ENCODE measurements at regions not wholly inside any gene's neighbourhood (a gene's known extent, or its start where the extent isn't known, plus 50 kb on each side); places are given as distances from the start of the nearest gene placed in this dataset.

DNA sequence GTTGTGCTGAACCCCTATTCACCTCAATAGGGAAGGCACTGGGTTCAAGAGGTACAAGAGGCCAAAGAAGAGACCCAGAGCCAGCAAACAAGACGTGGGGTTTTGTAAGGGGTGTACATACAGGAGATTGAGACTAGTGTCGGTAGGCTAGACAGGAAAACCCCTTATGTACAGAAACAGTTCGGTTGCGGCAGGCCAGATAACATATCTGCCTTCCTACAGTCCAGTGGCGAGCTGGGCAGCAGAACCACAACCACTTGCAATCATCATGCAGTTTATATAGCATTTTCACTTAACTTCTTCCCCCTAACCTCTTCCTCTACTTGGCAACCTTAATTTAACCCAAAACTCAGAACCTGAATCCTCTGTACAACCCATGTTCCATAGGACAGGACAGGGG lies 422.2 kb downstream of the PDHA2 start:
- BruUV-seq (replicated peaks): no TSS peak
- Histone ChIP-seq H3K27me3 (ENCODE audit: control insufficient read depth, insufficient read depth, low read length) (no peaks in the 10 kb centered on the region), H3K27ac (ENCODE audit: low read length) (no peak overlapping the region), H3K36me3 (ENCODE audit: control insufficient read depth, insufficient read depth, low read length) (no peaks in the 10 kb centered on the region), H3K4me1 (ENCODE audit: control insufficient read depth, insufficient read depth, low read length) (no peaks in the 10 kb centered on the region), H3K4me3 (ENCODE audit: low read depth in 2 of 2, low read length in 2 of 2) (no peak overlapping the region), H3K9me3 (ENCODE audit: control insufficient read depth, insufficient read depth, low read depth, low read length) (no peaks in the 10 kb centered on the region)
- ATAC-seq: no peak
- TF ChIP-seq POLR2AphosphoS5 (IDR thresholded peaks at IDR 0.05; ENCODE audit: low read depth, low read length): no peak
- TF ChIP-seq, protein P1, sequence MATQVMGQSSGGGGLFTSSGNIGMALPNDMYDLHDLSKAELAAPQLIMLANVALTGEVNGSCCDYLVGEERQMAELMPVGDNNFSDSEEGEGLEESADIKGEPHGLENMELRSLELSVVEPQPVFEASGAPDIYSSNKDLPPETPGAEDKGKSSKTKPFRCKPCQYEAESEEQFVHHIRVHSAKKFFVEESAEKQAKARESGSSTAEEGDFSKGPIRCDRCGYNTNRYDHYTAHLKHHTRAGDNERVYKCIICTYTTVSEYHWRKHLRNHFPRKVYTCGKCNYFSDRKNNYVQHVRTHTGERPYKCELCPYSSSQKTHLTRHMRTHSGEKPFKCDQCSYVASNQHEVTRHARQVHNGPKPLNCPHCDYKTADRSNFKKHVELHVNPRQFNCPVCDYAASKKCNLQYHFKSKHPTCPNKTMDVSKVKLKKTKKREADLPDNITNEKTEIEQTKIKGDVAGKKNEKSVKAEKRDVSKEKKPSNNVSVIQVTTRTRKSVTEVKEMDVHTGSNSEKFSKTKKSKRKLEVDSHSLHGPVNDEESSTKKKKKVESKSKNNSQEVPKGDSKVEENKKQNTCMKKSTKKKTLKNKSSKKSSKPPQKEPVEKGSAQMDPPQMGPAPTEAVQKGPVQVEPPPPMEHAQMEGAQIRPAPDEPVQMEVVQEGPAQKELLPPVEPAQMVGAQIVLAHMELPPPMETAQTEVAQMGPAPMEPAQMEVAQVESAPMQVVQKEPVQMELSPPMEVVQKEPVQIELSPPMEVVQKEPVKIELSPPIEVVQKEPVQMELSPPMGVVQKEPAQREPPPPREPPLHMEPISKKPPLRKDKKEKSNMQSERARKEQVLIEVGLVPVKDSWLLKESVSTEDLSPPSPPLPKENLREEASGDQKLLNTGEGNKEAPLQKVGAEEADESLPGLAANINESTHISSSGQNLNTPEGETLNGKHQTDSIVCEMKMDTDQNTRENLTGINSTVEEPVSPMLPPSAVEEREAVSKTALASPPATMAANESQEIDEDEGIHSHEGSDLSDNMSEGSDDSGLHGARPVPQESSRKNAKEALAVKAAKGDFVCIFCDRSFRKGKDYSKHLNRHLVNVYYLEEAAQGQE (IDR thresholded peaks at IDR 0.05; ENCODE audit: insufficient read depth in 1 of 2, low read depth in 2 of 2, low read length in 1 of 2): no peak
- TF ChIP-seq SIN3A (IDR thresholded peaks at IDR 0.05; ENCODE audit: borderline replicate concordance, insufficient read depth, low read depth, low read length): no peak
- no peak for TF ChIP-seq TCF7L2 (IDR thresholded peaks at IDR 0.05; ENCODE audit: low read depth, low read length)
- TF ChIP-seq, protein P2, sequence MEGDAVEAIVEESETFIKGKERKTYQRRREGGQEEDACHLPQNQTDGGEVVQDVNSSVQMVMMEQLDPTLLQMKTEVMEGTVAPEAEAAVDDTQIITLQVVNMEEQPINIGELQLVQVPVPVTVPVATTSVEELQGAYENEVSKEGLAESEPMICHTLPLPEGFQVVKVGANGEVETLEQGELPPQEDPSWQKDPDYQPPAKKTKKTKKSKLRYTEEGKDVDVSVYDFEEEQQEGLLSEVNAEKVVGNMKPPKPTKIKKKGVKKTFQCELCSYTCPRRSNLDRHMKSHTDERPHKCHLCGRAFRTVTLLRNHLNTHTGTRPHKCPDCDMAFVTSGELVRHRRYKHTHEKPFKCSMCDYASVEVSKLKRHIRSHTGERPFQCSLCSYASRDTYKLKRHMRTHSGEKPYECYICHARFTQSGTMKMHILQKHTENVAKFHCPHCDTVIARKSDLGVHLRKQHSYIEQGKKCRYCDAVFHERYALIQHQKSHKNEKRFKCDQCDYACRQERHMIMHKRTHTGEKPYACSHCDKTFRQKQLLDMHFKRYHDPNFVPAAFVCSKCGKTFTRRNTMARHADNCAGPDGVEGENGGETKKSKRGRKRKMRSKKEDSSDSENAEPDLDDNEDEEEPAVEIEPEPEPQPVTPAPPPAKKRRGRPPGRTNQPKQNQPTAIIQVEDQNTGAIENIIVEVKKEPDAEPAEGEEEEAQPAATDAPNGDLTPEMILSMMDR (IDR thresholded peaks at IDR 0.05): no peak
- ChIA-PET POLR2A (no interaction called here), CTCF (no interaction called here)
- intact Hi-C loops (cut with micrococcal nuclease; ENCODE audit: unreplicated experiment): no loop called here
- DNase-seq (ENCODE audit: low read depth, low spot score): no peak
- in situ Hi-C loops (cut with HindIII; ENCODE audit: low pct_unique_long_range_greater_than_20kb, low sequenced_read_pairs): no loop called here

DNA sequence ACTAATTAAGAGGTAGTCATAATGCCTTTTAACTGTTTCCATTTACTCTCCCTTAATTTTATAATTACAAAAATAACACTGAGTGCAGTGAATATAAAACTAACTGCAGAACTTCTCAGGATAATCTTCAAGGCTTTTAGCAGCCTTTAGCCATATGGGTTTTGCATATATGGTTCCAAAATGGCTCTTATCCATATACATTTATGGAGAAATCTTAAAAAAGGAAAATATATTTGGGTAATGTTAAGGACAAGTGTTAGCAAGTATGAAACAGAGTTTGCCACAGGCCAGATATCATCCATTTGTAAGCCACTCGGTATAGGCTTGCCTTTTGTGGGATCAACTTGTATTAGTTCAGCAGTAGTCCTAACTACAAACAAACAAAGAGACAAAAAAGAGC lies 423.4 kb downstream of the PDHA2 start:
- ChIA-PET CTCF (no interaction called here), POLR2A (no interaction called here)
- intact Hi-C loops (cut with micrococcal nuclease; ENCODE audit: unreplicated experiment) (no loop called here), in situ Hi-C loops (cut with HindIII; ENCODE audit: low pct_unique_long_range_greater_than_20kb, low sequenced_read_pairs) (no loop called here)
- TF ChIP-seq, protein P2 (IDR thresholded peaks at IDR 0.05): no peak
- TF ChIP-seq SIN3A (IDR thresholded peaks at IDR 0.05; ENCODE audit: borderline replicate concordance, insufficient read depth, low read depth, low read length) (no peak), POLR2AphosphoS5 (IDR thresholded peaks at IDR 0.05; ENCODE audit: low read depth, low read length) (no peak), TCF7L2 (IDR thresholded peaks at IDR 0.05; ENCODE audit: low read depth, low read length) (no peak)
- TF ChIP-seq, protein P1 (IDR thresholded peaks at IDR 0.05; ENCODE audit: insufficient read depth in 1 of 2, low read depth in 2 of 2, low read length in 1 of 2): no peak
- H3K4me1 ChIP-seq (ENCODE audit: control insufficient read depth, insufficient read depth, low read length): no peaks in the 10 kb centered on the region
- no peaks in the 10 kb centered on the region for H3K9me3 ChIP-seq (ENCODE audit: control insufficient read depth, insufficient read depth, low read depth, low read length)
- no peak overlapping the region for H3K4me3 ChIP-seq (ENCODE audit: low read depth in 2 of 2, low read length in 2 of 2)
- ATAC-seq: no peak
- no peaks in the 10 kb centered on the region for H3K36me3 ChIP-seq (ENCODE audit: control insufficient read depth, insufficient read depth, low read length)
- BruUV-seq (replicated peaks): no TSS peak
- H3K27me3 ChIP-seq (ENCODE audit: control insufficient read depth, insufficient read depth, low read length): no peaks in the 10 kb centered on the region
- no peak overlapping the region for H3K27ac ChIP-seq (ENCODE audit: low read length)
- DNase-seq (ENCODE audit: low read depth, low spot score): no peak

Measured in Panc1 (cell line).